GM12891 (cell line): ENCODE measurements at regions not wholly inside any gene's neighbourhood (a gene's known extent, or its start where the extent isn't known, plus 50 kb on each side); places are given as distances from the start of the nearest gene placed in this dataset.

Experiments used
- POLR2A ChIP-seq: IDR thresholded peaks from 2 replicates; pipeline ENCODE4 v1.6.1; 2011; ENCODE audit warnings: low read depth, low read length, control low read depth
- POLR2AphosphoS5 ChIP-seq: IDR thresholded peaks from 2 replicates; pipeline ENCODE4 v1.6.1; 2011; ENCODE audit warnings: low read depth, low read length, control low read depth
- SPI1 ChIP-seq: IDR thresholded peaks from 2 replicates; pipeline ENCODE4 v1.6.1; 2011; ENCODE audit warnings: low read depth, low read length, control low read depth
- TAF1 ChIP-seq: IDR thresholded peaks from 2 replicates; pipeline ENCODE4 v1.6.1; 2011; ENCODE audit warnings: low read depth, low read length, control low read depth

DNA sequence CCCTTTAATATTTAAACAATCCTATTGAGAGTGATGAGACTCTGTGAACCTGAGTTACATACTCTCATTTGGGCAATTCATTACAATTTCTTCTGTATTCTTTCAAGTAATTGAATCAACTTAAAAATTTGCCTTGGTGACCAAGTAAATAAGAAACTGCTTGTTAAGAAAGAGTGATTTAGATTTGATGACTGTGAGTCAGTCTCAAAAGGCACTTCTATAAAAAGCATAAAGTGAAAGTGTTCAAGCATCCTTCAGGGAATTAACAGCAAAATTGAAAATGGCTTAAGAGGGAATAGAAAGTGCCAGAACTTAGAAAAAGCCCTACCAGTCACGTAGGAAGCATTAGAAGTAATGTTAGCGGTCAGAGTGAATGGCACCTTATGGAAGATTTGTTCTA lies 654.7 kb downstream of the EPM2A start:
- TF ChIP-seq POLR2AphosphoS5 (no peak), POLR2A (no peak), TAF1 (no peak), SPI1 (no peak)
